Activated CD4-positive, alpha-beta T cell treated with anti-CD3 and anti-CD28 coated beads, Interleukin-2, amount 50 U/mL, for 48 hours (primary cell): ENCODE measurements at regions not wholly inside any gene's neighbourhood (a gene's known extent, or its start where the extent isn't known, plus 50 kb on each side); places are given as distances from the start of the nearest gene placed in this dataset.

ENCODE experiments used
- DNase-seq, 2 experiments: peaks; one replicate each; pipeline ENCODE4 v3.0.0-alpha.2; 2020

- no peak for DNase-seq
These were observed 376.7 kb upstream of the SOX11 start for GRCh38 chr2:5315512-5315911.

DNA sequence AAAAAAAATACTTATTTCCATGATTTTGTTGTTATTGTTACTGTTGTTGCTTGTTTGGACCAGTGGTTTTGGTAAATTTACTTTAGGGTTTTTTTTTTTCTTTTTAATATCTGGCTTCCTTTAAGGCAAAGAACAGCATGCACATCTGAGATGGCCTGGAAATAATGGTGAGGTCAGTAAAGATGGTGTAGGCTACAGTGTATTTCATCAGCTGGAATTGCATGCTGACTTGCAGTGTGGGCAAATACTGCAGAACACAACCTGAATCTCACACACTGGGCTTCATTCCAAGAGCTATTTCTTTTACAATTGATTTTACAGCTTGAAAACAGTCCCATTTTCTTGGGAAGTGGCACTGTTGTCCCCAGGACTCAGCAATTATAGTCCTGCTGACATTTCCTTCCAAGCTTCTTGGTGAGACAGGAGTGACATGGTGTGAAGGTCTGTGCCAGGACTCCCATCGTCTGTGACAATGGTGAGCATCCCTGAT, 376.1 kb upstream of the SOX11 start:
- DNase-seq = no peak

DNA sequence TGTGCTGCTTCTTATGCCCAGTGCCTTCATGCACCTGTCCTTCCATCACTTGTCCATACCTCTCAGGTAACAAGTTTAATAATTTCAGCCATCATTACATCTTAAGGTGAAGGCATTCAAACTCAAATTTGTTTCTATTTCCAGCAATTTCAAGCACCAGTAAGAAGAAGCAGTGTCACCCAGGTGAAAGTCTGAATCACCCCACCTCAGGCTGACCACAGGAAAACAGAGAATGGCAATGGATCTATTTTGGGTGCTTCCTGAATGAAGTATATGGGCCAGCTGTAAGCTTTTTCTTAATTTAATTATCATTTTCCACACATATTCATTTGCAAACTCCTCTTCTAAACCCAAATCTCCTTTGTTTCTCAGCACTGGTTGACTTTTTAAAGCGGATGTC, 372.7 kb upstream of the SOX11 start:
- no peak for DNase-seq

- no peak for DNase-seq
These were observed 369.8 kb upstream of the SOX11 start for GRCh38 chr2:5322396-5322795.

DNA sequence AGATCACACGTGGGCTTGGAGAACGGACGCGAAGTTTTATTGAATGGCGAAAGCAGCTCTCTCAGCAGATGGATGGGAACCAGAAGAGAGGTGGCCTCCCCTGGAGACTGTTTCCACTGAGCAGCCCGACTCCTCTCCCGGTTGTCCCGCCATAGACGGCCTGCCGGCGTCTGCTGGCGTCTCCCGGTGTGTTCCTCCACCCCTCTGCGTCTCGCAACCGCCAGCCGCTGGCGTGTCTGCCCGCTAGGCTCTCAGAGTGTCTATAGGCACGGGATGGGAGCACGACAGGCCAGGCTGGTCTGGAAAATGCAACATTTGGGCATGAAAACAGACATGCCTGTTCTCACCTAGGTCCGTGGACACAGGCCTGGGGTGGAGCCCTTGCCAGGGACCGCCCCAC, 366.7 kb upstream of the SOX11 start:
- no peak for DNase-seq

DNA sequence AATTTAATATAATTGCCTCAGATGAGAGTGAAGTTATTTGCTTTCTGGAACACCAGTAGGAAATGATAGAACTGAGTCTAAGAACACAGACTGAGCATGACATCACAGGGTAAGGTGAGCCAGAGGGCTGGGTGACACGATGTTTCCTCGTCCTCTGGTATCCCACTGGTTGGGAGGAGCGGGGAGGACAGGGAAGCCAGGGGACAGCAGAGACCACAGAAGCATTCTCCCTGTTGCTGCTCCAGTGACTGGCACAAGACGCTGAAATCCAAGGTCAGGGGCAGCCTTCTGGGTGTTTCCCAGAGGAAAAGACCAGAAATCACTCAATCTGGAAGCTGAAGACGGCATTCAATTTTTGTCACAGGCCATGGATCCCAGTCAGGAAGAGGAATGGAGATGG, 363.4 kb upstream of the SOX11 start:
- no peak for DNase-seq

DNA sequence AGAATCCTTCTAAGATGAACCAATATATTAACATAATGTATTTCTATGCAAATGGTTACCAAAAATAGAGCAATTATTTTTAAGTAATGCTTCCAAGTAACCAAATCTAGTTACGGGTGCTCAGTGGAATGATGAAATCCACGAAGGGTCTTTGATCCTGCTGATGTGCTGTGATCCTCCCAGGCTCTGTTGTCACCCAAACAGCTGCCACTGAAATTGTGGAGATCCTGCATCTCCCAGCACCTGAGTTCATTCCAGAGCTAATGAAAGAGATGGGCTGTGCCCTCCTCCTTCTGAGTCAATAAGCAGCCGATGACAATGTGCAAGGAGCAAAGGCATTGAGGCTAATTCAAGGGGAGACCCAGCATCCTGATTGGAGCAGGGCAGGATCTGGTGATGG, 362.4 kb upstream of the SOX11 start:
- no peak for DNase-seq

DNA sequence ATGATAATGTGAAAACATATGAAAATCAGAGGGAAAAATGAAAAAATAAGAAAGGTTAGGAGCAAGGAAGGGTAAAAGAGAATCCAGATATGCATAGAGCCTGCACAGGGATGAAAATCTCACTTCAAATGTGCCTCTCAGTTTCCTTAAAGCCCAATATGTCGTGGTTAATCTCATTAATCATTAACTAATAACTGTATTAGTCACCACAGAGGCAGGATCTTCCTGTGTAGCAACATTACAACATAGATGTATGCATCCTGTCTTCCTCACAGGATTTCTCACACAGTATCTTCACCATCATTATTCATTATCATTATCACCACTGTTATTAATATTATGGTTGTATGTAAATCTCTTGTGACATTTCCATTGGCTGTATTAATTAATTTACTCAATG, 361.2 kb upstream of the SOX11 start:
- no peak for DNase-seq

GRCh38 chr2:5332925-5333324, 359.3 kb upstream of the SOX11 start:
- DNase-seq = no peak

DNA sequence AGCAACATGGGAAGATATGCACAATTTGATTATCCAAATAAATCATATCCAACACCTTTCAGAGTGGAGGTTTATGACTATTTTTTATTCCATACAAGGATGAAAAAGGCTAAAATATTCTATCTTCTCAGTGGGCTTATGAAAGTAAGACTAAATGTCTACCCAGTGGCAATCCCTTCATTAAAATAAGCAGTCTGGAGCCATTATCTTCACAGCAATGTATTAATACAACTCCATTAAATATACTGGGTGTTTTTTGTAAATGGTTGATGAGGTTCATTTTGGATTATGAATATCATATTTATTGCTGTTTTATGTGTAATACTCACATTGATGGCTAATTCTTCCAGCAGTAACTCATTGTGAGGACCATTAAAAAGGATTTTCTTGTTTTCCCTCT, 352.7 kb upstream of the SOX11 start:
- no peak for DNase-seq

DNA sequence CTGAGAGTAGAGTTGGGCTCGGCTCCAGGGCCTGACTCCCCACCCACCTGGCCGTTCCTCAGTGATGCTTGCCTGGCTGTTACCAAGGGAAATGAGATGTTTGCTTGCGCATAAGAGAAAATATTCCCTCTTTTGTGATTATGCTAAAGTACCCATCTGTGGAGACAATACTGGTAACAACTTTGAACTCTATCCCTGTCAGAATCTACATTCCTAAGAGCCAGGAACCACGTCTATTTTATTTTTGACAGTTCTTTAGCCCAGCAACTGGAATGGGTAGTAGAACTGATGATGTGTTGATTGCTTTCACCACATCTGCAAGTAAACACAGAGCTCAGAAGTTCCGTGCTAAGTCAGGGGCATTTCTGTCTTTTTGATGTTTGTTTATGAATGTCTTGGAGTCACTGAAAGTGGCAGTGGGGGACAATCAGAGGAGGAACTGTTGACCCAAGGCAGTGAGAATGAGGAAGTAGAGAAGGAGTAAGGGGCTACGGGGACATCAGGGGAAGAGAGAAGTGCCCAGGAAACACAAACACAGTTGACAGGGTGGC, 348.3 kb upstream of the SOX11 start:
- DNase-seq = no peak

DNA sequence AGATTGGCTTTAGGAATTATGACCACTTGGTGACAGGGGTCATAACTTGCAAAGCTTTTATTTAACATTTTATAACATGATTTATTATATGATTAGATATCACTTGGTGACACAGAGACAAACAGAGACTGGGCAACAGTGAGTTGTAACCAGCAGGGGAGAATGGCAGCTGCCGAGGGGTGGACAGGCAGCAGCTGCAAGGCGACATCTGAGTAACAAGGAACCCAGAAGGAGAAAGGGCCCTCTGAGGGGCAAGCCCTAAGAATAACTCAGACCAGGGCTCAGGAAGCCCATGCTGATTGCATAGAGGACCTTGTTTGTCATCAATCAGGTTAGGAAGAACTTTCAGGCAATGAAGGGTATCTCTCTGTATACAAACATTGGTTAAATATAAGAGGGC, 339.9 kb upstream of the SOX11 start:
- DNase-seq = no peak

DNA sequence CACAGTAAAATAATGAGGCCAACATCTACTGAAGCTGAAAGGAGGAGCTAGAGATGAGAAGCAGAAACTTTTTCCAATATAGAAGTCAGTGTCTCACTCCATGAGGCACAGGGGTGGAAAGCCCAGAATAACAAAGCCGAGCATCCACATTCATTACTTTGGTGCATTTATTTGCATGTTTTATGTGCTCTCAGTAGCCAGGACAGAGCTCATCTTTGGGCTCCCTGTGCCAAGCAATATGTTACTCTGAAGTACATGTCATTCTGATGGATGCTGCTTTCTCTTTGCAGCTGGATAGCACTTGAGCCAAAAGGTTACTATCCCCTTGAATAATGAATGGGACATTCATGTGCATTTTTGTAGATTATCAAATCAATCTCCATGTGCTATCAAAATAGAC, 338.6 kb upstream of the SOX11 start:
- no peak for DNase-seq

DNA sequence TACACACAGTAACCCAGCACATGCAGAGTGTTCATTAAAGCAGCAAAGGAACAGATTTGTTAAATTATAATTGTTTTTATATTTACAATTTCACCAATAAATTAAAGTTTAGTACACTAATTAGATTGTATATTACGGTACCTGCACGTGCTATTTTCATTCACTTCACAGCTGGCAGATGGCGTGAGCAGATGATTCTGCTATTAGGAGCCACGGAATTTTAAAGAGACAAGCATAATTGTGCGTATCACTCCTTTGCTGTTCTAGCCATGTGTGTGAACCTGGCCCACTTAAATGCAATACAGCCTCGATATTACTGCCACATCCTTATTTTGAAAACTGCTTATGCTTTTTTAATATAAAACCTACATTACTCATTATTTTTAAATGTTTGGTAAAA, 332.8 kb upstream of the SOX11 start:
- DNase-seq = no peak

DNA sequence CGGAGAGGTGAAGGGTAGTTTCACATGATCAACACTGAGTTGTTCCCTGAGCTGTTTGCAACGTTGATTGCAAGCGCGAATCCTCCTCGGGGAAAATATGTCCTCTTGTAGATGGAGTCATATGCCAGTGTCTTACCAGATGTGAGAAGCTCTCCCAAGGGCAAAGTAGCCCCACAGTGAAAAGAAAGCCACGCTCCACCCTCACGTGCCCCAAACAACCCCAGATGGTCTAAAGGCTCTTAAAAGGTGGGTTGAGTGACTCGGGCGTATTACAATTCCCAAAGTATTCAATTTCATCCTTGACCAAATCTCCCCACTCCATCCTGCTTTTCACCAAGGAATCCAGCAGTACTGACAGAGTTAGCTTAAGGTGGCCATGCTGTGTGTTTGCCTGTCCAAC, 332.1 kb upstream of the SOX11 start:
- DNase-seq = no peak

DNA sequence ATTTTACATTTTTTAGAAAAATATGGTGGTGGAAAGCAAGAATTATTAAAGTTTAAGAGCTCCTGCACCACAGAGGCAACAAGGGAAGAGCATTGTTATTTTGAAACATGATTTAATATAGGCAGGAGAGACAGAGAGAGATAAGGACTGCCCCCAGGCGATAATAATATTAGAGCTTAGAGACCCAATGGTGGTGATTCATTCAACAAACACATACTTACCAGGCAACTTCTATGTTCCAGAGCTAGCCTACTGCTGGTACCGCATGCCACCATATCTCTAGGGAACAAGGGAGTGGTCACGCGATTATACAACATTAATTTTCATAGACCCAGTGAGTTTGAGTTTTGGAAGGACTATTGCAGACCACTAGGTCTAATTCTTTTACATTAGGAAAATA, 327.8 kb upstream of the SOX11 start:
- DNase-seq = no peak

DNA sequence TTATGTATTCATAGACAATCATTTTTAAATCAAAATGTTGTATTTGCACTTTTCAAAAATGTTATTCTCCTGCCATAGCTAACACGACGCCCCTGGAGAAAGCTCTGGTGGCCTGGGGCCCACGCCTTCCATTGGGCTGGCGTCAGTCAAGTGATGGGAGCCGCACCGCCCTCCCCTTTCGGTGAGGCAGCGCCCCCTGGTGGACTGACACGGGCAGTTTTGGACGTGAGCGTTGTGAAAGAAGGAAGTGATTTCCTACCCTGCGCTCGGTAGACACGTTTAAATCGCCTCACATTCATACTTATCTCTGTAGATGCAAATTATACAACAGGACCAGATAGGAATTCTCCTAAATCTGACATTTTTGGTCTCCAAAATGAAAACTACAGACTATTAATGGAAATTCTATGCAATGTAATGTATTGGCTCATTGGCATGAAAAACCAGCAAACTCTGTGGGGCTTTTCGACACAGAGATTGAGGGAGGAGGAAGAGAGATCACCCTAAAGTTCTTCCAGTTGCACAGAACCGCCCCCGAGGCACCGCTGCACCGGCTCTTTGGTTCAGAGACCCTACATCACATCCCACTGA, 326.2 kb upstream of the SOX11 start:
- peak; percentile 67 to 70 for DNase-seq

GRCh38 chr2:5367321-5367720, 324.9 kb upstream of the SOX11 start:
- no peak for DNase-seq

- DNase-seq = no peak
These were observed 323.9 kb upstream of the SOX11 start for GRCh38 chr2:5368263-5368662.

- no peak for DNase-seq
These were observed 322.7 kb upstream of the SOX11 start for GRCh38 chr2:5369510-5369909.

GRCh38 chr2:5370158-5370557, 322.0 kb upstream of the SOX11 start:
- DNase-seq = no peak

GRCh38 chr2:5372141-5372540, 320.0 kb upstream of the SOX11 start:
- no peak for DNase-seq

GRCh38 chr2:5373200-5373599, 319.0 kb upstream of the SOX11 start:
- no peak for DNase-seq

DNA sequence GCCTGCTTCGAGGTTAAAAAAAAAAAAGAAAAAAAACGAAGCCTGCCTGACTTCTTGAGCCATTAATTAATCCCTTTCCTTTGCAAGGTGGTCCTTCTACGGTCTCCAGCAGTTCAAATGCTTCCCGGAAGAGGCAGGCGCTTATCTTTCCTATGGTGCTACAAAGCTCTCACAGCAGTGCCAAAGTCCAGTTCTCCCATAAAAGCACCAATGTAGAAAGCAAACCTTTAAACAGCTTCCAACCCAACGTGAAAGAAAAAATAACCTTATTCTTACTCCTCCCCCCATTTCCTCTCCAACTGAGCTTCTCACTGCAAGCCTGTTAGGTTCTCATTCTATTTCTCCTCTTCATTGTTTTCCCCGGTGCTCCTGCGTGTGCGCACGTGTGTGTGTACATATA, 317.4 kb upstream of the SOX11 start:
- DNase-seq = no peak

GRCh38 chr2:5377323-5377722, 314.9 kb upstream of the SOX11 start:
- no peak for DNase-seq
